Type B pancreatic cell (in vitro differentiated cells): ENCODE measurements at regions not wholly inside any gene's neighbourhood (a gene's known extent, or its start where the extent isn't known, plus 50 kb on each side); places are given as distances from the start of the nearest gene placed in this dataset.

ENCODE experiments used
- DNase-seq: peaks from one replicate; pipeline ENCODE4 v3.0.0; 2021; ENCODE audit warnings: mixed read lengths; ENCODE audit not compliant: unreplicated experiment; ENCODE audit errors: extremely low spot score
- H3K27ac Mint-ChIP-seq: 2 replicates; pipeline ENCODE4 v1.8.0; 2021; ENCODE audit warnings: mild to moderate bottlenecking, mixed read lengths
- H3K27me3 Mint-ChIP-seq: 2 replicates; pipeline ENCODE4 v1.8.0; 2021; ENCODE audit warnings: mixed read lengths
- H3K36me3 Mint-ChIP-seq: 2 replicates; pipeline ENCODE4 v1.8.0; 2021; ENCODE audit warnings: mixed read lengths
- H3K4me1 Mint-ChIP-seq: one replicate; pipeline ENCODE4 v1.8.0; 2021; ENCODE audit warnings: mixed read lengths; ENCODE audit not compliant: unreplicated experiment
- H3K4me3 Mint-ChIP-seq: 2 replicates; pipeline ENCODE4 v1.8.0; 2021; ENCODE audit warnings: mild to moderate bottlenecking, mixed read lengths
- H3K9me3 Mint-ChIP-seq: 2 replicates; pipeline ENCODE4 v1.8.0; 2021; ENCODE audit warnings: mixed read lengths
- CTCF ChIP-seq: fragments of 200-600 bp; sonication (generic); conservative IDR thresholded peaks from 2 replicates; pipeline ENCODE4 v1.5.0; 2021; ENCODE audit warnings: antibody characterized with exemption, mild to moderate bottlenecking

- no peaks in the 10 kb centered on the region for H3K36me3 Mint-ChIP-seq
Observed at GRCh38 chr7:132030086-132030568, 473.7 kb upstream of the PODXL start.

GRCh38 chr7:132029369-132030085 lies 473.1 kb upstream of the PODXL start:
- no peak overlapping the region for H3K4me3 Mint-ChIP-seq
- H3K36me3 Mint-ChIP-seq, result no peaks in the 10 kb centered on the region

More at GRCh38 chr7:132030086-132030568, 473.7 kb upstream of the PODXL start:
- Mint-ChIP-seq H3K4me3 (no peak overlapping the region), H3K27me3 (peaks cover 11% of the 10 kb centered on the region), H3K9me3 (peaks cover 4% of the 10 kb centered on the region), H3K27ac (no peak overlapping the region), H3K4me1 (no peaks in the 10 kb centered on the region)
- no peak for DNase-seq
- TF ChIP-seq CTCF, result no peak

GRCh38 chr7:132028144-132028920 lies 471.9 kb upstream of the PODXL start:
- no peak overlapping the region for H3K27ac Mint-ChIP-seq
- H3K36me3 Mint-ChIP-seq, result no peaks in the 10 kb centered on the region
- H3K4me1 Mint-ChIP-seq, result no peaks in the 10 kb centered on the region
- no peak for DNase-seq
- H3K9me3 Mint-ChIP-seq, result peaks cover 4% of the 10 kb centered on the region
- peaks cover 11% of the 10 kb centered on the region for H3K27me3 Mint-ChIP-seq
- no peak overlapping the region for H3K4me3 Mint-ChIP-seq
- no peak for TF ChIP-seq CTCF

More at GRCh38 chr7:132029369-132030085, 473.1 kb upstream of the PODXL start:
- Mint-ChIP-seq H3K27ac (no peak overlapping the region), H3K9me3 (peaks cover 4% of the 10 kb centered on the region), H3K27me3 (peaks cover 11% of the 10 kb centered on the region), H3K4me1 (no peaks in the 10 kb centered on the region)
- no peak for DNase-seq
- TF ChIP-seq CTCF, result no peak

- Mint-ChIP-seq H3K36me3 (no peaks in the 10 kb centered on the region), H3K27me3 (peaks cover 10% of the 10 kb centered on the region), H3K4me1 (no peaks in the 10 kb centered on the region), H3K4me3 (no peak overlapping the region), H3K9me3 (no peaks in the 10 kb centered on the region), H3K27ac (no peak overlapping the region)
- no peak for TF ChIP-seq CTCF
- no peak for DNase-seq
Observed at GRCh38 chr7:132024290-132024689, 467.9 kb upstream of the PODXL start.

GRCh38 chr7:132023466-132023865 lies 467.0 kb upstream of the PODXL start:
- Mint-ChIP-seq H3K27me3 (peaks cover 10% of the 10 kb centered on the region), H3K36me3 (no peaks in the 10 kb centered on the region), H3K27ac (no peak overlapping the region), H3K4me1 (no peaks in the 10 kb centered on the region), H3K4me3 (no peak overlapping the region), H3K9me3 (no peaks in the 10 kb centered on the region)
- DNase-seq, result no peak
- no peak for TF ChIP-seq CTCF
